ENCODE measurements at regions not wholly inside any gene's neighbourhood (a gene's known extent, or its start where the extent isn't known, plus 50 kb on each side); places are given as distances from the start of the nearest gene placed in this dataset.

- Histone ChIP-seq H3K27ac (ENCODE audit: extremely low read length, insufficient read depth, low read length) (no peak overlapping the region), H3K27me3 (ENCODE audit: control insufficient read depth in 1 of 2, insufficient read depth in 2 of 2, low read length in 2 of 2) (0 out of 5 replicates have a peak, but pooled peaks cover 0 to 2% of the 10 kb centered on the region in 2 experiments), H3K9me3 (ENCODE audit: low read length) (no peaks in the 10 kb centered on the region), H2AFZ (ENCODE audit: low read length) (no peak overlapping the region), H3K4me1 (ENCODE audit: insufficient read depth, low read length) (peaks cover 53% of the 10 kb centered on the region), H3K9ac (ENCODE audit: insufficient read depth, low read depth, low read length) (no peak overlapping the region), H4K20me1 (ENCODE audit: insufficient read depth, low read length) (no peaks in the 10 kb centered on the region), H3K4me3 (replicated peaks in 1 of 3; ENCODE audit: insufficient read depth in 1 of 3, low read depth in 2 of 3, low read length in 3 of 3) (peak overlapping the region in 1 of 3 experiments; percentile 10; a peak in 1 of 6 replicates), H3K4me2 (ENCODE audit: low read depth, low read length) (peak overlapping the region; percentile 65), H3K36me3 (replicated peaks in 1 of 2; ENCODE audit: control insufficient read depth in 1 of 2, insufficient read depth in 2 of 2, low read length in 2 of 2) (no peaks in the 10 kb centered on the region), H3K79me2 (ENCODE audit: insufficient read depth, low read length) (peaks cover 2% of the 10 kb centered on the region)
- peak; percentile 87 for ATAC-seq
- peak; percentile 95 for FAIRE-seq
- in situ Hi-C loops (cut with HindIII; ENCODE audit: extremely low pct_ligation_motif_present, low pct_unique_long_range_greater_than_20kb) (loop anchor here (5.0 kb wide), 3 partner anchors 116 to 296 kb away; partner anchors contain the start of gene SLC2A1), intact Hi-C loops (cut with micrococcal nuclease; ENCODE audit: unreplicated experiment) (loop anchor here (1.0 to 5.0 kb wide), 4 partner anchors 35 to 296 kb away; no protein-coding TSS in a partner anchor)
- POLR2A ChIA-PET, result interaction anchor here (0.7 to 2.3 kb wide), 8 partner anchors 65 to 257 kb away, joined by 3 to 18 read pairs (median 3); partner anchors contain the start of gene ZNF691
- no TSS peak for BruUV-seq (replicated peaks)
- CTCF ChIA-PET (ENCODE audit: low intra/inter-chr PET ratio, low total read pairs), result interaction anchor here (0.7 to 4.0 kb wide), 8 partner anchors 115 to 296 kb away, joined by 3 to 115 read pairs (median 9); partner anchors contain the start of gene SLC2A1
- peak; percentile 72 for DNase-seq (ENCODE audit: low spot score)
- 19% methylated on average over 8 of the region's 8 CpGs for WGBS (ENCODE audit: low lambda C conversion rate)
- TF ChIP-seq ZNF605 (CRISPR knock-in tag; IDR thresholded peaks at IDR 0.05) (no peak), KLF6 (CRISPR knock-in tag; IDR thresholded peaks at IDR 0.05) (no peak), HNRNPH1 (optimal IDR thresholded peaks at IDR 0.05; ENCODE audit: low read depth, low read length) (no peak), ZBTB40 (IDR thresholded peaks at IDR 0.05) (no peak), ZBTB40 (CRISPR knock-in tag; IDR thresholded peaks at IDR 0.05) (no peak), DMTF1 (CRISPR knock-in tag; IDR thresholded peaks at IDR 0.05) (no peak), ZNF264 (CRISPR knock-in tag; IDR thresholded peaks at IDR 0.05) (no peak), NR2F2 (IDR thresholded peaks at IDR 0.05; ENCODE audit: borderline replicate concordance, low read depth) (no peak), GLI4 (CRISPR knock-in tag; IDR thresholded peaks at IDR 0.05; ENCODE audit: borderline replicate concordance) (no peak), NR2F6 (IDR thresholded peaks at IDR 0.05) (0 out of 2 replicates have a peak, but pooled peaks have one; percentile 18), NR2F6 (CRISPR knock-in tag; IDR thresholded peaks at IDR 0.05) (0 out of 2 replicates have a peak, but pooled peaks have one; percentile 33), NFRKB (IDR thresholded peaks at IDR 0.05) (no peak), ZBTB8A (CRISPR knock-in tag; IDR thresholded peaks at IDR 0.05; ENCODE audit: borderline replicate concordance, low read depth) (no peak)
Measured at GRCh38 chr1:43073490-43074230, 98.4 kb downstream of the EBNA1BP2 start.

All from HepG2 (cell line).